Cardiac muscle cell (in vitro differentiated cells and primary cell): ENCODE measurements at regions not wholly inside any gene's neighbourhood (a gene's known extent, or its start where the extent isn't known, plus 50 kb on each side); places are given as distances from the start of the nearest gene placed in this dataset.
"Not testable (repeated sequence)": the region's sequence is repeated elsewhere in the genome, so short reads cannot be mapped to it uniquely, and the experiment has no call there.

Experiments
- DNase-seq, 2 donors: peaks; one replicate each; pipeline versions ENCODE4 v3.0.0 to v3.0.0-alpha.2; 2010 to 2017; ENCODE audit warnings: low read depth in 1 of 2, low spot score in 1 of 2
- H3K27ac ChIP-seq: fragments of 200-600 bp; sonication (generic); 2 replicates; pipeline ENCODE4 v1.5.1; 2016
- H3K27me3 ChIP-seq: fragments of 200-600 bp; sonication (generic); 2 replicates; pipeline ENCODE4 v1.6.0; 2016; ENCODE audit warnings: control low read depth
- H3K36me3 ChIP-seq: fragments of 200-600 bp; sonication (generic); 2 replicates; pipeline ENCODE4 v1.5.1; 2016; ENCODE audit warnings: control low read depth
- H3K4me1 ChIP-seq: fragments of 200-600 bp; sonication (generic); 2 replicates; pipeline ENCODE4 v1.8.1; 2017; ENCODE audit warnings: low read depth, mild to moderate bottlenecking, mixed run types
- H3K4me3 ChIP-seq: fragments of 200-600 bp; sonication (generic); 2 replicates; pipeline ENCODE4 v1.5.1; 2016; ENCODE audit warnings: mild to moderate bottlenecking
- H3K9me3 ChIP-seq: fragments of 200-600 bp; sonication (generic); 2 replicates; pipeline ENCODE4 v1.5.1; 2017; ENCODE audit warnings: low read depth, mild to moderate bottlenecking, control low read depth
- TF ChIP-seq, protein P1 (sequence below): IDR thresholded peaks from 2 replicates; pipeline ENCODE4 v1.5.1; 2012; ENCODE audit warnings: low read depth, mild to moderate bottlenecking, low read length

DNA sequence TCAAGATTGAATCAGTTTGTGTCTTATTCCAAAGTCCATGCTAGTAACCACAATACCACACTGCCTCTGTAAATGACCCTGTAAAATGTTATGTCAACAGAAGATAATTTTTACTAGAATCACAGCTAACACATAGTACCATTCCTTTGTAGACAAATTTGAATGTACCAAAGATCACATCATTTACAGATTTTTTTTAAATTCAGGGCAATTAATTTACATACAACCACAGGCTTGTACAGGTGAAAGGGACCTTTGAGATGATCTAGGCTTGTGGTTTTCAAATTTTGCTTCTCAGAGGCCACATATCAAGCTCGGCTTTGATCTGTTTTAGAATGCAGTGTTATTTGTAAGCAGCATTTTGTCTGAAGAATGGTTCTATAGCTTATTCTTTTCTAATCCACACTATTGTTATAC lies 63.8 kb upstream of the PPM1B start:
- H3K27ac ChIP-seq = no peak overlapping the region
- TF ChIP-seq, protein P1, sequence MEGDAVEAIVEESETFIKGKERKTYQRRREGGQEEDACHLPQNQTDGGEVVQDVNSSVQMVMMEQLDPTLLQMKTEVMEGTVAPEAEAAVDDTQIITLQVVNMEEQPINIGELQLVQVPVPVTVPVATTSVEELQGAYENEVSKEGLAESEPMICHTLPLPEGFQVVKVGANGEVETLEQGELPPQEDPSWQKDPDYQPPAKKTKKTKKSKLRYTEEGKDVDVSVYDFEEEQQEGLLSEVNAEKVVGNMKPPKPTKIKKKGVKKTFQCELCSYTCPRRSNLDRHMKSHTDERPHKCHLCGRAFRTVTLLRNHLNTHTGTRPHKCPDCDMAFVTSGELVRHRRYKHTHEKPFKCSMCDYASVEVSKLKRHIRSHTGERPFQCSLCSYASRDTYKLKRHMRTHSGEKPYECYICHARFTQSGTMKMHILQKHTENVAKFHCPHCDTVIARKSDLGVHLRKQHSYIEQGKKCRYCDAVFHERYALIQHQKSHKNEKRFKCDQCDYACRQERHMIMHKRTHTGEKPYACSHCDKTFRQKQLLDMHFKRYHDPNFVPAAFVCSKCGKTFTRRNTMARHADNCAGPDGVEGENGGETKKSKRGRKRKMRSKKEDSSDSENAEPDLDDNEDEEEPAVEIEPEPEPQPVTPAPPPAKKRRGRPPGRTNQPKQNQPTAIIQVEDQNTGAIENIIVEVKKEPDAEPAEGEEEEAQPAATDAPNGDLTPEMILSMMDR = no peak
- H3K36me3 ChIP-seq = no peaks in the 10 kb centered on the region
- H3K4me3 ChIP-seq = no peak overlapping the region
- no peaks in the 10 kb centered on the region for H3K9me3 ChIP-seq
- no peaks in the 10 kb centered on the region for H3K4me1 ChIP-seq
- no peaks in the 10 kb centered on the region for H3K27me3 ChIP-seq
- no peak for DNase-seq

DNA sequence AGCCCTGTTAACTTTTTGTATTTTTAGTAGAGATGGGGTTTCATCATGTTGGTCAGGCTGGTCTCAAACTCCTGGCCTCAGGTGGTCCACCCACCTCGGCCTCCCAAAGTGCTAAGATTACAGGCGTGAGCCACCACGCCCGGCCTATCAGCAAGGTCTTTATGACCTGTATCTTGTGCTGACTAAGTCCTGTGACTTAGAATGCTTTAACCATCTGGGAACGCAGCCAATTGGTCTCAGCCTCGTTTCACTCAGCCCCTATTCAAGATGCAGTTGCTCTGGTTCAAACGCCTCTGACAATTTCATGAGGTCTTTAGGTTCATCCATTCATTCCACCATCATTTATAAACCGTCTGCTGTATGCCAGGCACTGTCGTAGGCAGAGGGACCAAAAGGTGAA lies 62.2 kb upstream of the PPM1B start:
- H3K4me1 ChIP-seq, H3K27me3 ChIP-seq, H3K27ac ChIP-seq, H3K9me3 ChIP-seq, H3K4me3 ChIP-seq, H3K36me3 ChIP-seq: not testable (repeated sequence)
- peak in 1 of 2 donors; percentile 16 for DNase-seq

DNA sequence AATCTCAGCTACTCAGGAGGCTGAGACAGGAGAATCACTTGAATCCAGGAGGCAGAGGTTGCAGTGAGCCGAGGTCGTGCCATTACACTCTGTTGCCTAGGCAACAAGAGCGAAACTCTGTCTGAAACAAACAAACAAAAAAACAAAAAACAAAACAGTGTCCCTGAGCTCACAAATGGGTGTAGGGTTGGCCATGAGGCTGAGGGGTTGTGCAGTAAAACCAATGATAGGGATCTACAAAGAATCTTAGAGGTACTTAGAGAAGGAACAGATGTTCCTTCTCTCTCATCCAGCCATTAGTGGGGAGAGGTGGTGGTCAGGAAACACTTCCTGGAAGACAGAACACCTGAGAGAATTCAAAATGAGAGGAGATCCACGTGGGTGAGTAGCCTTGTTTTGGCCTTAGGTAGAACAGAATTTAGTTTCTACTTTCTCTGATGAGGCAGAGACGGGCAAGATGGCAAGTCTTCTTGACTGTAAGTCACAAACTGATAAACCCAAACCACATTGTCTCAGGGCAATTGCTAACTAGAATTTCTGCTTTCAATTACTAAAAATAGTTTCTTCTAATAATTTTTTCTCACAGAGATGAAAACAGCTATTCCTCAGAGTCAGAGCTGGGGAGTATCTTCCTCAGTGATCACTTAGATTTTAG lies 61.5 kb upstream of the PPM1B start:
- Histone ChIP-seq H3K27ac (no peak overlapping the region), H3K27me3 (no peaks in the 10 kb centered on the region), H3K4me1 (peaks cover 2% of the 10 kb centered on the region), H3K36me3 (no peaks in the 10 kb centered on the region), H3K4me3 (no peak overlapping the region), H3K9me3 (no peaks in the 10 kb centered on the region)
- TF ChIP-seq, protein P1 = no peak
- no peak for DNase-seq

DNA sequence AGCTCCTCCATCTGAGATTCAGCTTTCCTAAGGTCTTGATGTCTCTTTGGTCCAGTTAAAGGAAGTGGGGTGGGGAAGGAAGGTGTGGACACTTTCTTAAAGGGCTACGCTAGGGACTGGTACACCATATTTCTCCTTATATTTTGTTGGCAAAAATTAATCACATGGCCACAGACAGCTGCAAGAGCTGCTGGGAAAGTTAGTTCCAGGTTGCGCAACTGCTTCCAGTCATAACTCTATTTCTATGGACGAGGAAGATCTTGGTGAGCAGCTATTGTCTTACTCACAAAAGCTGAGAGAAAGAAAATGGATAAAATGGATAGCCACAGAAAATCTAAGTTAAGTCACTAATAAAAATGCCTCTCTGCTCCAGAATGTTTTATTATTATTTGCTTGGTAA lies 60.7 kb upstream of the PPM1B start:
- TF ChIP-seq, protein P1 = no peak
- H3K4me1 ChIP-seq = peaks cover 2% of the 10 kb centered on the region

DNA sequence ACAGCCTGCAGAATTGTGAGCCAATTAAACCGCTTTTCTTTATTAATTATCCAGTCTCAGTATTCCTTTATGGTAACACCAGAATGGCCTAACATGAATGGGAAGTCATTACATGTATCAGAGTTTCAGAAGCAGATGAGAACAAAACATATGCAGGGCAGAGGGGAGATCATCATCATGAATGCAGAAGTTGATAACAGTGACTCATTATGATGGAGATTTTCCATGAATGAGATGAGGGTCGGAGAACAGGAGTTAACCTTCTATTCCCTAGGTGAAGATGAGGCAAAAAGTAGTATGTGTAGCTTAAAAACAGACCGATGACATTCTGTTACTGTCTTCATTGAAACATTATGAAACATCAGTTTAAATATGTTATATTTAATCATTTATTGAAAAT lies 59.5 kb upstream of the PPM1B start:
- no peak for DNase-seq
- H3K27ac ChIP-seq = no peak overlapping the region
- no peak overlapping the region for H3K4me3 ChIP-seq
- H3K4me1 ChIP-seq = peaks cover 2% of the 10 kb centered on the region
- no peaks in the 10 kb centered on the region for H3K27me3 ChIP-seq
- no peaks in the 10 kb centered on the region for H3K36me3 ChIP-seq
- H3K9me3 ChIP-seq = no peaks in the 10 kb centered on the region
- TF ChIP-seq, protein P1 = no peak

More for the DNA sequence above, 60.7 kb upstream of the PPM1B start:
- no peak overlapping the region for H3K27ac ChIP-seq
- no peaks in the 10 kb centered on the region for H3K27me3 ChIP-seq
- H3K4me3 ChIP-seq = no peak overlapping the region
- no peaks in the 10 kb centered on the region for H3K36me3 ChIP-seq
- DNase-seq = peak in 1 of 2 donors; percentile 22
- H3K9me3 ChIP-seq = no peaks in the 10 kb centered on the region

DNA sequence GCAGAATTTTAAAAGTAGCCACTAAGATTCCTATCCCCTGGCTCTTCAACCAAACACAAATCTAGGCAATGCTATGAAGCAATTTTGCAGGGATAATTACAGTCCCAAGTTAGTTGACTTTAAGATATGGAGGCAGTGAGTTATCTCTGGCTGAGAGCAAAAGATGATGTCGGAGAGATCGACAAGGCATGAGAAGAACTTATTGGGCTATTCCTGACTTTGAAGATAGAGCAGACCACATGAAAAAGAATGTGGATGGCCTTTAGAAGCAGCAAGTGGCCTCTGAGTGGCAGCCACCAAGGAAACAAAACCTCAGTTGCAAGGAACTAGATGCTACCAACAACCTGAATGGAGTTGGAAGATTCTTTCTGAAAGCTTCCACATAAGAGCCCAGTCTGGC lies 58.2 kb upstream of the PPM1B start:
- DNase-seq = no peak
- Histone ChIP-seq H3K4me1 (peaks cover 2% of the 10 kb centered on the region), H3K27ac (no peak overlapping the region), H3K27me3 (no peaks in the 10 kb centered on the region), H3K36me3 (no peaks in the 10 kb centered on the region), H3K4me3 (no peak overlapping the region), H3K9me3 (no peaks in the 10 kb centered on the region)
- TF ChIP-seq, protein P1 = no peak
